ENCODE measurements at regions not wholly inside any gene's neighbourhood (a gene's known extent, or its start where the extent isn't known, plus 50 kb on each side); places are given as distances from the start of the nearest gene placed in this dataset.
"Not testable (repeated sequence)": the region's sequence is repeated elsewhere in the genome, so short reads cannot be mapped to it uniquely, and the experiment has no call there.

- H4K20me1 ChIP-seq (replicated peaks in 1 of 2; ENCODE audit: control insufficient read depth in 1 of 2, insufficient read depth in 2 of 2, low read length in 2 of 2) = no peaks in the 10 kb centered on the region
- H3K56ac ChIP-seq (replicated peaks; ENCODE audit: insufficient read length, low read depth, low read length) = no peak overlapping the region
- H2BK12ac ChIP-seq (ENCODE audit: low read depth, low read length) = peak overlapping the region; percentile 45; the same call in 1 of the 2 replicates
- no peak overlapping the region for H3K9ac ChIP-seq (replicated peaks in 1 of 4; ENCODE audit: extremely low read depth in 1 of 4, low read depth in 3 of 4, low read length in 3 of 4)
- no peak for TF ChIP-seq BRCA1 (IDR thresholded peaks at IDR 0.05; ENCODE audit: low read depth, low read length)
- no peak for TF ChIP-seq TAF1 (IDR thresholded peaks at IDR 0.05; ENCODE audit: low read depth, low read length)
- no peak for TF ChIP-seq POLR2A (IDR thresholded peaks at IDR 0.05; ENCODE audit: control extremely low read depth in 1 of 2, low read depth in 2 of 2, low read length in 2 of 2)
- no peaks in the 10 kb centered on the region for H3K23me2 ChIP-seq (ENCODE audit: low read depth, low read length)
- H3K27me3 ChIP-seq (replicated peaks in 1 of 4; ENCODE audit: control insufficient read depth in 3 of 4, extremely low read depth in 1 of 4, insufficient read depth in 3 of 4, low read length in 3 of 4) = no peaks in the 10 kb centered on the region
- H4K5ac ChIP-seq (ENCODE audit: insufficient read length, low read depth, low read length) = no peak overlapping the region
- H3K4ac ChIP-seq (replicated peaks; ENCODE audit: insufficient read length, low read depth, low read length) = no peak overlapping the region
- H2AFZ ChIP-seq (ENCODE audit: low read length) = no peak overlapping the region
- no peaks in the 10 kb centered on the region for H3K79me2 ChIP-seq (ENCODE audit: control insufficient read depth in 1 of 2, insufficient read depth in 2 of 2, low read length in 2 of 2)
- CTCF ChIA-PET (ENCODE audit: partially characterized antibody) = no interaction called here
- no peak overlapping the region for H3K4me3 ChIP-seq (ENCODE audit: extremely low read depth in 1 of 4, insufficient read depth in 2 of 4, low read depth in 3 of 4, low read length in 4 of 4)
- H2BK20ac ChIP-seq (ENCODE audit: low read length) = no peak overlapping the region
- DNase-seq (ENCODE audit: low read depth in 1 of 2, low spot score in 2 of 2) (no peak), FAIRE-seq (no peak)
- no peak overlapping the region for H2BK15ac ChIP-seq (ENCODE audit: low read length)
- H3K27ac ChIP-seq (ENCODE audit: low read depth, low read length) = no peak overlapping the region
- no peaks in the 10 kb centered on the region for H3K9me3 ChIP-seq (ENCODE audit: insufficient read depth in 2 of 2, low read depth in 1 of 2, low read length in 1 of 2)
- H3K4me1 ChIP-seq (replicated peaks in 1 of 4; ENCODE audit: control insufficient read depth in 3 of 4, insufficient read depth in 4 of 4, low read length in 3 of 4) = peaks cover 0 to 5% (median 2%) of the 10 kb centered on the region in 4 experiments; a peak in 2 of 7 replicates
- POLR2A ChIA-PET (ENCODE audit: partially characterized antibody) = no interaction called here
- H3K36me3 ChIP-seq (ENCODE audit: control insufficient read depth in 2 of 4, insufficient read depth in 4 of 4, low read length in 3 of 4) = no peaks in the 10 kb centered on the region
- H3K79me1 ChIP-seq (ENCODE audit: low read depth, low read length) = no peaks in the 10 kb centered on the region
- 80% methylated on average over 3 of the region's 3 CpGs; no CpG with 5 or more reads in 1 of the 2 experiments for WGBS, 2 experiments (ENCODE audit: extremely low coverage in 1 of 2, insufficient coverage in 1 of 2, insufficient read length in 1 of 2, insufficient replicate concordance in 2 of 2, low coverage in 1 of 2, low lambda C conversion rate in 2 of 2, missing lambda C conversion rate in 1 of 2)
- no peak overlapping the region for H4K91ac ChIP-seq (replicated peaks; ENCODE audit: insufficient read length, low read length)
- no peak overlapping the region for H3K14ac ChIP-seq (ENCODE audit: insufficient read length)
- H2AK5ac ChIP-seq (ENCODE audit: low read depth, low read length) = no peak overlapping the region; the same call in 1 of the 2 replicates
- no peak overlapping the region for H2BK120ac ChIP-seq (replicated peaks; ENCODE audit: low read depth, low read length)
- H4K8ac ChIP-seq (ENCODE audit: extremely low read depth, insufficient read depth, low read length) = peak overlapping the region; percentile 37; the same call in 1 of the 2 replicates
- no peak overlapping the region for H3K23ac ChIP-seq (ENCODE audit: insufficient read length)
- H2BK5ac ChIP-seq (ENCODE audit: low read depth, low read length) = no peak overlapping the region
- no peak overlapping the region for H3K4me2 ChIP-seq (ENCODE audit: insufficient read depth in 1 of 2, low read depth in 2 of 2, low read length in 2 of 2)
- H3K18ac ChIP-seq (ENCODE audit: extremely low read depth, low read length) = no peak overlapping the region
These were observed 156.5 kb upstream of the L3MBTL4 start for GRCh38 chr18:6571239-6571602.

- CTCF ChIA-PET (ENCODE audit: partially characterized antibody) = interaction anchor here (0.7 kb wide), 2 partner anchors 33 to 338 kb away, joined by 3 read pairs; no protein-coding TSS in a partner anchor
- H3K4me2 ChIP-seq (ENCODE audit: insufficient read depth in 1 of 2, low read depth in 2 of 2, low read length in 2 of 2); H3K27me3 ChIP-seq (replicated peaks in 1 of 4; ENCODE audit: control insufficient read depth in 3 of 4, extremely low read depth in 1 of 4, insufficient read depth in 3 of 4, low read length in 3 of 4): not testable (repeated sequence)
These were observed 157.3 kb upstream of the ARHGAP28 start for GRCh38 chr18:6572192-6572591.

More at GRCh38 chr18:6572192-6572591, 157.3 kb upstream of the ARHGAP28 start:
- H2BK5ac ChIP-seq (ENCODE audit: low read depth, low read length); POLR2A ChIA-PET (ENCODE audit: partially characterized antibody); H3K14ac ChIP-seq (ENCODE audit: insufficient read length); H2BK15ac ChIP-seq (ENCODE audit: low read length); FAIRE-seq; H3K18ac ChIP-seq (ENCODE audit: extremely low read depth, low read length); H3K4ac ChIP-seq (replicated peaks; ENCODE audit: insufficient read length, low read depth, low read length); DNase-seq (ENCODE audit: low read depth in 1 of 2, low spot score in 2 of 2); H3K4me1 ChIP-seq (replicated peaks in 1 of 4; ENCODE audit: control insufficient read depth in 3 of 4, insufficient read depth in 4 of 4, low read length in 3 of 4); H2BK120ac ChIP-seq (replicated peaks; ENCODE audit: low read depth, low read length); H3K9me3 ChIP-seq (ENCODE audit: insufficient read depth in 2 of 2, low read depth in 1 of 2, low read length in 1 of 2); H4K5ac ChIP-seq (ENCODE audit: insufficient read length, low read depth, low read length); H3K27ac ChIP-seq (ENCODE audit: low read depth, low read length); H3K23ac ChIP-seq (ENCODE audit: insufficient read length); H3K36me3 ChIP-seq (ENCODE audit: control insufficient read depth in 2 of 4, insufficient read depth in 4 of 4, low read length in 3 of 4); H2BK20ac ChIP-seq (ENCODE audit: low read length); H4K20me1 ChIP-seq (replicated peaks in 1 of 2; ENCODE audit: control insufficient read depth in 1 of 2, insufficient read depth in 2 of 2, low read length in 2 of 2); H2BK12ac ChIP-seq (ENCODE audit: low read depth, low read length); H3K79me2 ChIP-seq (ENCODE audit: control insufficient read depth in 1 of 2, insufficient read depth in 2 of 2, low read length in 2 of 2); H2AFZ ChIP-seq (ENCODE audit: low read length); H4K91ac ChIP-seq (replicated peaks; ENCODE audit: insufficient read length, low read length); H3K79me1 ChIP-seq (ENCODE audit: low read depth, low read length); H2AK5ac ChIP-seq (ENCODE audit: low read depth, low read length); H4K8ac ChIP-seq (ENCODE audit: extremely low read depth, insufficient read depth, low read length); H3K56ac ChIP-seq (replicated peaks; ENCODE audit: insufficient read length, low read depth, low read length); H3K4me3 ChIP-seq (ENCODE audit: extremely low read depth in 1 of 4, insufficient read depth in 2 of 4, low read depth in 3 of 4, low read length in 4 of 4); H3K23me2 ChIP-seq (ENCODE audit: low read depth, low read length); H3K9ac ChIP-seq (replicated peaks in 1 of 4; ENCODE audit: extremely low read depth in 1 of 4, low read depth in 3 of 4, low read length in 3 of 4): not testable (repeated sequence)
- 88% methylated on average over 7 of the region's 7 CpGs; no CpG with 5 or more reads in 1 of the 2 experiments for WGBS, 2 experiments (ENCODE audit: extremely low coverage in 1 of 2, insufficient coverage in 1 of 2, insufficient read length in 1 of 2, insufficient replicate concordance in 2 of 2, low coverage in 1 of 2, low lambda C conversion rate in 2 of 2, missing lambda C conversion rate in 1 of 2)
